ENCODE measurements at regions not wholly inside any gene's neighbourhood (a gene's known extent, or its start where the extent isn't known, plus 50 kb on each side); places are given as distances from the start of the nearest gene placed in this dataset.

DNA sequence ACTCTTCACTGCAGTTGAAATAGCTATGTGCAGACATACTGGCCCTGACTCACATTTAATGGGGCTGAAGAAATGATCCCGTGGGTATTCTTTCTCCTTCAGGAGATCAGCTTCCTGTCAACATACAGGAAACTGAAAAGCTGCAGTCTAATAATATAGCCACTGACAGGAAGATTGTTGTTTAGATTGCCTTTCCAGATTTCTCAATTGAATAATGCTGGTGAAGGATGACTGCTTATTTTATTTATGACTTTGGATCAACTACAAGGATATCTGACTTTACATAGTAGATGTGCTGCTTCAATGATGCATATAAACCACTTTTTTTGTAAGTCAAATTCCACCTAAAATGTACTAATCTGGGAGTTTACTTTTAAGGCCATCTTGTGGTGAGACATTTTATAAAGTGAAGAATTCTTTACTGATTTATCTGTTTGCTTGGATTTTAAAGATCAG lies 93.4 kb upstream of the MAP4K3 start:
- no peaks in the 10 kb centered on the region for H3K36me3 ChIP-seq (ENCODE audit: insufficient read depth, low read length)
- DNase-seq = no peak
- H3K4me1 ChIP-seq (ENCODE audit: insufficient read depth, low read length) = peaks cover 5% of the 10 kb centered on the region
- no peak overlapping the region for H3K4me2 ChIP-seq (ENCODE audit: insufficient read depth, low read length)
- no peak overlapping the region for H3K9ac ChIP-seq (ENCODE audit: low read depth, low read length)
- ATAC-seq (ENCODE audit: insufficient read depth, low read depth) = no peak
- H3K79me2 ChIP-seq (ENCODE audit: insufficient read depth, low read length) = no peaks in the 10 kb centered on the region
- no peaks in the 10 kb centered on the region for H3K27me3 ChIP-seq (ENCODE audit: insufficient read depth, low read length, poor library complexity)
- no peak for TF ChIP-seq EZH2 (IDR thresholded peaks at IDR 0.05; ENCODE audit: borderline replicate concordance, low read depth, low read length, severe bottlenecking)
- TF ChIP-seq, protein P1, sequence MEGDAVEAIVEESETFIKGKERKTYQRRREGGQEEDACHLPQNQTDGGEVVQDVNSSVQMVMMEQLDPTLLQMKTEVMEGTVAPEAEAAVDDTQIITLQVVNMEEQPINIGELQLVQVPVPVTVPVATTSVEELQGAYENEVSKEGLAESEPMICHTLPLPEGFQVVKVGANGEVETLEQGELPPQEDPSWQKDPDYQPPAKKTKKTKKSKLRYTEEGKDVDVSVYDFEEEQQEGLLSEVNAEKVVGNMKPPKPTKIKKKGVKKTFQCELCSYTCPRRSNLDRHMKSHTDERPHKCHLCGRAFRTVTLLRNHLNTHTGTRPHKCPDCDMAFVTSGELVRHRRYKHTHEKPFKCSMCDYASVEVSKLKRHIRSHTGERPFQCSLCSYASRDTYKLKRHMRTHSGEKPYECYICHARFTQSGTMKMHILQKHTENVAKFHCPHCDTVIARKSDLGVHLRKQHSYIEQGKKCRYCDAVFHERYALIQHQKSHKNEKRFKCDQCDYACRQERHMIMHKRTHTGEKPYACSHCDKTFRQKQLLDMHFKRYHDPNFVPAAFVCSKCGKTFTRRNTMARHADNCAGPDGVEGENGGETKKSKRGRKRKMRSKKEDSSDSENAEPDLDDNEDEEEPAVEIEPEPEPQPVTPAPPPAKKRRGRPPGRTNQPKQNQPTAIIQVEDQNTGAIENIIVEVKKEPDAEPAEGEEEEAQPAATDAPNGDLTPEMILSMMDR (IDR thresholded peaks at IDR 0.05; ENCODE audit: borderline replicate concordance, extremely low read depth, low read length, poor library complexity, severe bottlenecking) = no peak
- no peaks in the 10 kb centered on the region for H3K9me3 ChIP-seq (ENCODE audit: insufficient read depth, low read length, severe bottlenecking)
- no peak overlapping the region for H3K27ac ChIP-seq (ENCODE audit: low read length)
- H3K4me3 ChIP-seq (ENCODE audit: low read depth in 1 of 2, low read length in 2 of 2) = no peak overlapping the region
- no peak overlapping the region for H2AFZ ChIP-seq (ENCODE audit: low read depth, low read length)
- no peaks in the 10 kb centered on the region for H4K20me1 ChIP-seq (ENCODE audit: insufficient read depth, low read length)

DNA sequence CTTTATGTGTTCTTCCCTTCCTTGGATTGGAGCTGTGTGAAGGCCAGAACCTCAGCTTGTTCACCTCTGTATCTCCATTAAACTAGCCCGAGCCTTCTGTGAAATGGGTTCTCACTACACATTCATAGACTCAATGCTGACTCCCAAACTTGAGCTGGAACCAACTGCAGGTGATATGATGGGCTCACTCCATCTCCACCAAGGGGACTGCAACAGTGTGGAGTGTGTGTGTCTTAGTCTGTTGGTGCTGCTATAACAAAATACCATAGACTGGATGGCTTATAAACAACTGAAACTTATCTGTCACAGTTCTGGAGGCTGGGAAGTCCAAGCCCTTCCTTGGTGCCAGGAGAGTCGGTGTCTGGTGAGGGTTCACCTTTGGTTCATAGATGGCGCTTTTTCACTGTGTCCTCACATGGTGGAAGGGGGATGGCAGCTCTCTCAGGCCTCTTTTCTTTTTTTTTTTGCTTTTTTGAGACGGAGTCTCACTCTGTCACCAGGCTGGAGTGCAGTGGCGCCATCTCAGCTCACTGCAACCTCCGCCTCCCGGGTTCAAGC lies 94.2 kb upstream of the MAP4K3 start:
- H3K4me1 ChIP-seq (ENCODE audit: insufficient read depth, low read length) = peaks cover 5% of the 10 kb centered on the region
- H3K36me3 ChIP-seq (ENCODE audit: insufficient read depth, low read length) = no peaks in the 10 kb centered on the region
- no peak overlapping the region for H2AFZ ChIP-seq (ENCODE audit: low read depth, low read length)
- no peak overlapping the region for H3K9ac ChIP-seq (ENCODE audit: low read depth, low read length)
- no peaks in the 10 kb centered on the region for H3K79me2 ChIP-seq (ENCODE audit: insufficient read depth, low read length)
- H3K4me3 ChIP-seq (ENCODE audit: low read depth in 1 of 2, low read length in 2 of 2) = no peak overlapping the region
- no peaks in the 10 kb centered on the region for H3K27me3 ChIP-seq (ENCODE audit: insufficient read depth, low read length, poor library complexity)
- no peak for DNase-seq
- no peak for ATAC-seq (ENCODE audit: insufficient read depth, low read depth)
- H3K9me3 ChIP-seq (ENCODE audit: insufficient read depth, low read length, severe bottlenecking) = no peaks in the 10 kb centered on the region
- TF ChIP-seq EZH2 (IDR thresholded peaks at IDR 0.05; ENCODE audit: borderline replicate concordance, low read depth, low read length, severe bottlenecking) = no peak
- TF ChIP-seq, protein P1 (IDR thresholded peaks at IDR 0.05; ENCODE audit: borderline replicate concordance, extremely low read depth, low read length, poor library complexity, severe bottlenecking) = no peak
- no peak overlapping the region for H3K4me2 ChIP-seq (ENCODE audit: insufficient read depth, low read length)
- H3K27ac ChIP-seq (ENCODE audit: low read length) = no peak overlapping the region
- no peaks in the 10 kb centered on the region for H4K20me1 ChIP-seq (ENCODE audit: insufficient read depth, low read length)

DNA sequence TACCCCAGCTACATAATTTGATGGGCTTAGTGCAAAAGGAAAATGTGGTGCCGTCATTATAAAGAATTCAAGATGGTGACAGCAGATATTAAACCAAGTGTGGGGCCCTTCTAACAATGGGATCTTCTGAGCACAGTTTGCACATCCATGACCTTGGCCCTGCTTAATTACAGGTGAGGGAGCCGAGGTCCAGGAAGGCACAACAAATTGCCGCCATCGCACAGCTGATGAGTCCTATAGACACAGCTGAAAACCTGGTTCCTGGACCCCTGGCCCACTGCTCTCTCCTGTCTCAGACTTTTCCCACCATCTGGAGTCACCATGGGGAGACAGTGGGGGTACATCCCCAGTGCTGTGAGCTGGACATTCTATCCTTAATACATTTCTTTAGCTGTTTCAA lies 95.8 kb upstream of the MAP4K3 start:
- H4K20me1 ChIP-seq (ENCODE audit: insufficient read depth, low read length) = no peaks in the 10 kb centered on the region
- H3K4me1 ChIP-seq (ENCODE audit: insufficient read depth, low read length) = peaks cover 5% of the 10 kb centered on the region
- no peak for DNase-seq
- H3K36me3 ChIP-seq (ENCODE audit: insufficient read depth, low read length) = no peaks in the 10 kb centered on the region
- H3K9ac ChIP-seq (ENCODE audit: low read depth, low read length) = no peak overlapping the region
- H3K27me3 ChIP-seq (ENCODE audit: insufficient read depth, low read length, poor library complexity) = no peaks in the 10 kb centered on the region
- H2AFZ ChIP-seq (ENCODE audit: low read depth, low read length) = no peak overlapping the region
- TF ChIP-seq EZH2 (IDR thresholded peaks at IDR 0.05; ENCODE audit: borderline replicate concordance, low read depth, low read length, severe bottlenecking) = no peak
- TF ChIP-seq, protein P1 (IDR thresholded peaks at IDR 0.05; ENCODE audit: borderline replicate concordance, extremely low read depth, low read length, poor library complexity, severe bottlenecking) = no peak
- no peak for ATAC-seq (ENCODE audit: insufficient read depth, low read depth)
- no peaks in the 10 kb centered on the region for H3K9me3 ChIP-seq (ENCODE audit: insufficient read depth, low read length, severe bottlenecking)
- no peak overlapping the region for H3K4me2 ChIP-seq (ENCODE audit: insufficient read depth, low read length)
- H3K4me3 ChIP-seq (ENCODE audit: low read depth in 1 of 2, low read length in 2 of 2) = no peak overlapping the region
- H3K27ac ChIP-seq (ENCODE audit: low read length) = no peak overlapping the region
- no peaks in the 10 kb centered on the region for H3K79me2 ChIP-seq (ENCODE audit: insufficient read depth, low read length)

All from DND-41 (cell line).